ENCODE measurements at regions not wholly inside any gene's neighbourhood (a gene's known extent, or its start where the extent isn't known, plus 50 kb on each side); places are given as distances from the start of the nearest gene placed in this dataset.

GRCh38 chr11:3476937-3477885 is 98.3 kb upstream of the ZNF195 start:
- peak in 1 of 7 experiments; percentile 10 for TF ChIP-seq CTCF (IDR thresholded peaks at IDR 0.05)
- peak in 2 of 3 donors; percentile 38 to 81 for TF ChIP-seq POLR2A (IDR thresholded peaks at IDR 0.05)

Data from body of pancreas (tissue), 4 donors.